Esophagus muscularis mucosa (tissue), 4 donors: ENCODE measurements at regions not wholly inside any gene's neighbourhood (a gene's known extent, or its start where the extent isn't known, plus 50 kb on each side); places are given as distances from the start of the nearest gene placed in this dataset.
A peak's percentile ranks its signal among the peaks of the same experiment; 100 is the strongest.

Experiments used
- DNase-seq: peaks from one replicate; pipeline ENCODE4 v3.0.0-alpha.2; 2017; ENCODE audit errors: extremely low spot score
- H3K27ac ChIP-seq, 4 donors: fragments of 200-600 bp; sonication (generic); replicated peaks in 1 of 4; 1 replicate in 3 of 4; 2 replicates in 1 of 4; pipeline ENCODE4 v1.5.1; 2016 to 2019; ENCODE audit warnings: mild to moderate bottlenecking in 1 of 4
- H3K27me3 ChIP-seq, 4 donors: fragments of 200-600 bp; sonication (generic); one replicate each; pipeline versions ENCODE4 v1.5.1 to v1.6.0; 2016 to 2019
- H3K36me3 ChIP-seq, 4 donors: fragments of 200-600 bp; sonication (generic); one replicate each; pipeline ENCODE4 v1.5.1; 2016 to 2019
- H3K4me1 ChIP-seq, 4 donors: fragments of 200-600 bp; sonication (generic); one replicate each; pipeline ENCODE4 v1.5.1; 2016 to 2019
- H3K4me3 ChIP-seq, 4 donors: fragments of 200-600 bp; sonication (generic); 1 replicate in 2 of 4; 2 replicates in 2 of 4; pipeline ENCODE4 v1.5.1; 2016 to 2019; ENCODE audit warnings: mild to moderate bottlenecking in 4 of 4, moderate library complexity in 1 of 4
- H3K9me3 ChIP-seq, 4 donors: fragments of 200-600 bp; sonication (generic); 1 replicate in 3 of 4; 2 replicates in 1 of 4; pipeline ENCODE4 v1.5.1; 2016 to 2019
- EP300 ChIP-seq: sonication (generic); formaldehyde crosslinking; IDR thresholded peaks from one replicate; pipeline ENCODE4 v1.6.1; 2017; ENCODE audit warnings: antibody characterized with exemption
- POLR2A ChIP-seq: fragments of 450-650 bp; IDR thresholded peaks from one replicate; pipeline ENCODE4 v1.6.1; 2017; ENCODE audit warnings: antibody characterized with exemption, moderate library complexity, mild to moderate bottlenecking, low read depth
- POLR2AphosphoS5 ChIP-seq, 2 donors: sonication (generic); formaldehyde crosslinking; IDR thresholded peaks; one replicate each; pipeline ENCODE4 v1.6.1; 2017; ENCODE audit warnings: antibody characterized with exemption in 2 of 2
- WGBS: methylation state at CpG from one replicate; pipeline ENCODE4 v1.1.5; 2018; 5-methylcytosine and 5-hydroxymethylcytosine counted together
- intact Hi-C: fragments of 100-400 bp; cut with DNase I; formaldehyde crosslinking; loops from one replicate; pipeline ENCODE4 v1.15.1; 2023
- TF ChIP-seq, protein P1 (sequence below), 3 experiments: fragments of 200-600 bp in 2 of 3; fragments of 450-650 bp in 1 of 3; sonication (generic) in 2 of 3; IDR thresholded peaks; one replicate each; pipeline ENCODE4 v1.5.1; 2017 to 2019; ENCODE audit warnings: antibody characterized with exemption in 3 of 3, mild to moderate bottlenecking in 2 of 3, moderate library complexity in 1 of 3

DNA sequence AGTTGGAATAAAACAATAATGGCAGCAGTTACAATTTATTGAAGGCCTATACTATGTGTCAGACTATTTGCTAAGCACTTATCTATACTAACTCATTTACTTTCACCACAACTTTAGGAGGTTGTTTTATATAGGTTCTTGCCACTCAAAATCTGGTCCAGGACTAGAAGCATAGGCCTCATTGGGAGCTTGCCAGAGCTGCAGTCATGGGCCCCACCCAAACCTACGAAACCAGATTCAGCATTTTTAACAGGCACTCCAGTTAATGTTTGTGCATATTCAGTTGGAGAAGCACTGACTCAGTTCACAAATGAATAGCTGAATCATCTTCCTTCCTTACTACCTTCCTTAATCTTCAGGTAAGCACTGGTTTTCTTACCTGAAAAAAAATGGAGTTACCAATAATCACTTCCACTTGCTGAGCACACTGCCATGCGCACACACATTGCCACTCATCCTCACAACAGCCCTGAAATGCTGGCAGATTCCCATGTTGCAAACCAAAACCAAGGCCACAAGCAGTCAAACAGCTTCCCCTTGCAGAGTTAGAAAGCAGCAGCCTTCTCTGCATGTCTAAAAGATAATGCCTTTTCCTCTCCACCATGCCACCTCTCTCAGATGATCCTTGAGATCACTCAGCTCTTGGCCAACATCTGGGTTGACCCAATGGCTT, 122.4 kb downstream of the SLC16A9 start:
- no peak for DNase-seq
- H3K36me3 ChIP-seq, result no peaks in the 10 kb centered on the region
- no peak overlapping the region for H3K4me3 ChIP-seq
- no peaks in the 10 kb centered on the region for H3K27me3 ChIP-seq
- no peak overlapping the region for H3K27ac ChIP-seq
- H3K4me1 ChIP-seq, result peaks cover 0 to 11% (median 5%) of the 10 kb centered on the region in 4 donors
- TF ChIP-seq EP300 (no peak), POLR2A (no peak), POLR2AphosphoS5 (IDR thresholded peaks at IDR 0.05) (no peak)
- TF ChIP-seq, protein P1, sequence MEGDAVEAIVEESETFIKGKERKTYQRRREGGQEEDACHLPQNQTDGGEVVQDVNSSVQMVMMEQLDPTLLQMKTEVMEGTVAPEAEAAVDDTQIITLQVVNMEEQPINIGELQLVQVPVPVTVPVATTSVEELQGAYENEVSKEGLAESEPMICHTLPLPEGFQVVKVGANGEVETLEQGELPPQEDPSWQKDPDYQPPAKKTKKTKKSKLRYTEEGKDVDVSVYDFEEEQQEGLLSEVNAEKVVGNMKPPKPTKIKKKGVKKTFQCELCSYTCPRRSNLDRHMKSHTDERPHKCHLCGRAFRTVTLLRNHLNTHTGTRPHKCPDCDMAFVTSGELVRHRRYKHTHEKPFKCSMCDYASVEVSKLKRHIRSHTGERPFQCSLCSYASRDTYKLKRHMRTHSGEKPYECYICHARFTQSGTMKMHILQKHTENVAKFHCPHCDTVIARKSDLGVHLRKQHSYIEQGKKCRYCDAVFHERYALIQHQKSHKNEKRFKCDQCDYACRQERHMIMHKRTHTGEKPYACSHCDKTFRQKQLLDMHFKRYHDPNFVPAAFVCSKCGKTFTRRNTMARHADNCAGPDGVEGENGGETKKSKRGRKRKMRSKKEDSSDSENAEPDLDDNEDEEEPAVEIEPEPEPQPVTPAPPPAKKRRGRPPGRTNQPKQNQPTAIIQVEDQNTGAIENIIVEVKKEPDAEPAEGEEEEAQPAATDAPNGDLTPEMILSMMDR (IDR thresholded peaks at IDR 0.05), result no peak
- 96% methylated on average over 2 of the region's 2 CpGs for WGBS
- intact Hi-C loops, result loop anchor here (10.0 kb wide), 1 partner anchor 202 kb away; no protein-coding TSS in a partner anchor
- no peaks in the 10 kb centered on the region for H3K9me3 ChIP-seq

DNA sequence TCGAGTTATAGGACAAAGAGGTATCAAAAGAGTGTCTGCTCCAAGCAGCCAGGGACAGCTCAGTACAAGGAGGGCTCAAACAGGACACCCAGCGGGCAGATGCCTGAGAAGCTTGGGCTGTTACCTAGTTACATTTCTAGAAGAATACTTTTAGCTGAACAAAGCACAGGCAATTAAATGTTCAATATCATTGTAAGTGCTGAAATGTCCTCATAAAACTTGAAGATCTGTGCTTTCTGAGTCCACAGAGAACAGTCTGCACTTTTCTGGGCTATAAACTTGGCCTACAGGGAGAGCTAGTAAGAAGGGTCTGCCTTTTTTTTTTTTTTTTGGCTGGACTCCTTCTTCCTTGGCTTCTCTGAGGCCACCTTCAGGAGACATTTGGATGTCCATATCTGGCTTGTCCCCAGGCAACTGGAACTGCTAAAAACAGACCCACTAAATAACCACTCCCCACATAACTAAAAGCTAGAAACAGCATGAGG, 123.2 kb downstream of the SLC16A9 start:
- Histone ChIP-seq H3K27me3 (no peaks in the 10 kb centered on the region), H3K4me3 (no peak overlapping the region), H3K4me1 (peaks cover 0 to 11% (median 8%) of the 10 kb centered on the region in 4 donors), H3K27ac (no peak overlapping the region), H3K9me3 (no peaks in the 10 kb centered on the region), H3K36me3 (no peaks in the 10 kb centered on the region)
- WGBS, result 65% methylated on average over 2 of the region's 2 CpGs
- peak; percentile 80 for DNase-seq
- intact Hi-C loops, result loop anchor here (10.0 kb wide), 1 partner anchor 202 kb away; no protein-coding TSS in a partner anchor
- no peak for TF ChIP-seq POLR2AphosphoS5 (IDR thresholded peaks at IDR 0.05)
- TF ChIP-seq, protein P1 (IDR thresholded peaks at IDR 0.05), result no peak
- no peak for TF ChIP-seq POLR2A
- TF ChIP-seq EP300, result no peak

DNA sequence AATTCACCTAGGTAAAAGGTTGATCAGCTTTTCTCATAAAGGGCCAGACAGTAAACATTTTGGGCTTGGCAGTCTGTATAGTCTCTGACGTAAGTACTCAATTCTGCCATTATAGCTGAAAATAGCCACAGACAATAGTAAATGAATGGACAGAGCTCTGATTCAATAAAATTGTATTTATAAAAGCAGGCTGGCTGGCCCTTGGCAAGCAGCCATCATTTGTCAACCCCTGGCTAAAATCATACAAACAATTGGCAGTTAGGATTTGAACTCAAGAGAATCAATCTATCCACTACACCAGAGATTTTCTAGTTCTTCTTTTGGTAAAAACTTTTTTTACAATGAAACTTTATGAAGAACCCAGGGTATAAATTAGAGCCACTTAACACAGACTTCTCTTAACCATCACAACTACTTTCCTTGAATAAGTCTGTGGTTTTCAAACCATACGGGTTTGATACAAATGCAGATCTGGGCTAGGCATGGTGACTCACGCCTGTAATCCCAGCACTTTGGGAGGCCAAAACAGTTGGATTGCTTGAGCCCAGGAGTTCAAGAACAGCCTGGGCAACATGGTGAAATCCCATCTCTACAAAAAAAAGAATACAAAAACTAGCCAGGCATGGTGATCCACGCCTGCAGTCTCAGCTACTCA, 124.5 kb downstream of the SLC16A9 start:
- no peak for TF ChIP-seq POLR2A
- no peak for TF ChIP-seq EP300
- TF ChIP-seq, protein P1 (IDR thresholded peaks at IDR 0.05), result no peak
- no peak for TF ChIP-seq POLR2AphosphoS5 (IDR thresholded peaks at IDR 0.05)
- H3K27me3 ChIP-seq, result no peaks in the 10 kb centered on the region
- 68% methylated on average over 4 of the region's 4 CpGs for WGBS
- DNase-seq, result peak; percentile 45
- H3K4me3 ChIP-seq, result no peak overlapping the region
- peaks cover 0 to 12% (median 9%) of the 10 kb centered on the region in 4 donors for H3K4me1 ChIP-seq
- H3K9me3 ChIP-seq, result no peaks in the 10 kb centered on the region
- intact Hi-C loops, result loop anchor here (10.0 kb wide), 1 partner anchor 200 kb away; no protein-coding TSS in a partner anchor
- H3K27ac ChIP-seq, result no peak overlapping the region
- no peaks in the 10 kb centered on the region for H3K36me3 ChIP-seq

DNA sequence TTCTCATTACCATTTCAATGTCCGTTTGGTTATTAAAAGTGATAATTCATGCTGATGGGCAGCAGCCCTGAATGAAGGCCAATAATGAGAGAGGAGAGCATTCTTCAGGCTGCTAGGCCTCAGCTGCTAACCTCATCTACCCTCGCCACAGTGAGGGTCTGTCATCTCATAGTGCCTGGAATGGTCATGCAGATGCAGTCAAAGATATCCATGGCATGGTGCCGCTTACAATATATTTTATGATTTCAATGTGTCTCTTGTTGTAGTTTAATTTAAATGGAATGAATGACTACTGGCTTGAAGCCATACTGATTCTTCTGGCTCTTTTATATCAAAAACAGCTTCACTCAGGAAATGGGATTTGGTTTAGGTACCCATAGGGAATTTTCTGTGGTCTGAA, 126.9 kb downstream of the SLC16A9 start:
- no peaks in the 10 kb centered on the region for H3K27me3 ChIP-seq
- no peak overlapping the region for H3K27ac ChIP-seq
- no peak for TF ChIP-seq POLR2AphosphoS5 (IDR thresholded peaks at IDR 0.05)
- no peak for TF ChIP-seq POLR2A
- TF ChIP-seq, protein P1 (IDR thresholded peaks at IDR 0.05), result no peak
- TF ChIP-seq EP300, result no peak
- 85% methylated on average over 3 of the region's 3 CpGs for WGBS
- intact Hi-C loops, result loop anchor here (2.0 to 10.0 kb wide), 2 partner anchors 198 to 342 kb away; no protein-coding TSS in a partner anchor
- H3K36me3 ChIP-seq, result no peaks in the 10 kb centered on the region
- no peak overlapping the region for H3K4me3 ChIP-seq
- H3K9me3 ChIP-seq, result no peaks in the 10 kb centered on the region
- H3K4me1 ChIP-seq, result peaks cover 0 to 33% (median 21%) of the 10 kb centered on the region in 4 donors
- peak; percentile 34 for DNase-seq
